IMR-90 (cell line): ENCODE measurements at regions not wholly inside any gene's neighbourhood (a gene's known extent, or its start where the extent isn't known, plus 50 kb on each side); places are given as distances from the start of the nearest gene placed in this dataset.

Source experiments
- ATAC-seq: fragments of 200-7000 bp; cut with Tn5 transposase; 2 replicates; pipeline ENCODE4 v1.9.1; 2020; ENCODE audit warnings: low read depth, mild to moderate bottlenecking, moderate library complexity
- BruUV-seq: library from RNA; stranded (reverse); fragments of 400-500 nt; replicated peaks from 2 replicates; lab custom pipeline; 2021; lab: Mats Ljungman, UMichigan
- CTCF ChIA-PET: fragments of 300-600 bp; formaldehyde crosslinking; extraction: SDS; loops from one replicate; lab custom pipeline; 2021; ENCODE audit warnings: antibody characterized with exemption; lab: Yijun Ruan, JAX
- POLR2A ChIA-PET: fragments of 300-600 bp; sonication (Branson Sonifier 250); formaldehyde crosslinking; loops from one replicate; lab custom pipeline; 2022; ENCODE audit warnings: antibody characterized with exemption; ENCODE audit not compliant: unreplicated experiment; lab: Charles Lee
- DNase-seq: peaks from one replicate; pipeline ENCODE4 v3.0.0; 2013
- H2AFZ ChIP-seq: replicated peaks from 2 replicates; pipeline ENCODE3; 2013; ENCODE audit warnings: low read length, mild to moderate bottlenecking; ENCODE audit not compliant: poor library complexity
- H2AK5ac ChIP-seq: 2 replicates; pipeline ENCODE4 v1.6.1; 2013; ENCODE audit warnings: low read depth, low read length, inconsistent platforms
- H2AK9ac ChIP-seq: replicated peaks from 2 replicates; pipeline ENCODE3; 2013; ENCODE audit warnings: mild to moderate bottlenecking, low read depth, low read length, moderate library complexity; ENCODE audit not compliant: poor library complexity
- H2BK120ac ChIP-seq: 2 replicates; pipeline ENCODE4 v1.6.1; 2013; ENCODE audit warnings: low read depth, low read length, inconsistent platforms
- H2BK15ac ChIP-seq: 3 replicates; pipeline ENCODE4 v1.6.1; 2013; ENCODE audit warnings: low read depth, low read length, inconsistent platforms
- H2BK20ac ChIP-seq: 2 replicates; pipeline ENCODE4 v1.6.1; 2013; ENCODE audit warnings: low read depth, mild to moderate bottlenecking, inconsistent platforms, low read length, moderate library complexity
- H2BK5ac ChIP-seq: 2 replicates; pipeline ENCODE4 v1.6.1; 2013; ENCODE audit warnings: mild to moderate bottlenecking, low read depth, low read length, inconsistent platforms; ENCODE audit not compliant: poor library complexity, severe bottlenecking
- H3K14ac ChIP-seq: replicated peaks from 2 replicates; pipeline ENCODE4 v1.6.1; 2013; ENCODE audit warnings: low read depth, low read length, inconsistent platforms
- H3K18ac ChIP-seq: 2 replicates; pipeline ENCODE4 v1.6.1; 2013; ENCODE audit warnings: low read depth, low read length, control low read depth
- H3K23ac ChIP-seq: 2 replicates; pipeline ENCODE4 v1.6.1; 2013; ENCODE audit warnings: low read depth, low read length, inconsistent platforms
- H3K27ac ChIP-seq: 2 replicates; pipeline ENCODE4 v1.5.1; 2013; ENCODE audit warnings: mild to moderate bottlenecking, control low read depth, low read length; ENCODE audit not compliant: insufficient read depth
- H3K27me3 ChIP-seq: 2 replicates; pipeline ENCODE4 v1.6.1; 2013; ENCODE audit warnings: low read length; ENCODE audit not compliant: control insufficient read depth, insufficient read depth
- H3K36me3 ChIP-seq: 2 replicates; pipeline ENCODE4 v1.6.1; 2013; ENCODE audit warnings: low read length, mixed read lengths; ENCODE audit not compliant: control insufficient read depth, insufficient read depth
- H3K4ac ChIP-seq: 2 replicates; pipeline ENCODE4 v1.6.1; 2013; ENCODE audit warnings: low read depth, low read length, inconsistent platforms
- H3K4me1 ChIP-seq: 2 replicates; pipeline ENCODE4 v1.6.1; 2013; ENCODE audit warnings: low read length, mixed read lengths; ENCODE audit not compliant: control insufficient read depth, insufficient read depth
- H3K4me2 ChIP-seq: 2 replicates; pipeline ENCODE4 v1.6.1; 2013; ENCODE audit warnings: low read depth, mild to moderate bottlenecking, control low read depth, low read length, moderate library complexity
- H3K4me3 ChIP-seq: 2 replicates; pipeline ENCODE4 v1.5.1; 2013; ENCODE audit warnings: low read depth, mild to moderate bottlenecking, control low read depth, low read length, moderate library complexity; ENCODE audit not compliant: insufficient read depth
- H3K56ac ChIP-seq: 2 replicates; pipeline ENCODE4 v1.6.1; 2013; ENCODE audit warnings: low read length, inconsistent platforms; ENCODE audit not compliant: insufficient read depth; ENCODE audit errors: extremely low read depth
- H3K79me1 ChIP-seq, 2 experiments: 2 replicates each; pipeline ENCODE4 v1.6.1; 2013; ENCODE audit warnings: low read length in 2 of 2, inconsistent platforms in 1 of 2, low read depth in 1 of 2
- H3K9ac ChIP-seq: 2 replicates; pipeline ENCODE4 v1.6.1; 2013; ENCODE audit warnings: low read depth, low read length, control low read depth
- H3K9me1 ChIP-seq: 2 replicates; pipeline ENCODE4 v1.6.1; 2013; ENCODE audit warnings: low read length, inconsistent platforms; ENCODE audit not compliant: insufficient read depth
- H3K9me3 ChIP-seq: 2 replicates; pipeline ENCODE4 v1.6.1; 2013; ENCODE audit warnings: low read length; ENCODE audit not compliant: control insufficient read depth, insufficient read depth
- H4K20me1 ChIP-seq: 2 replicates; pipeline ENCODE4 v1.6.1; 2013; ENCODE audit warnings: low read length, inconsistent platforms; ENCODE audit not compliant: insufficient read depth
- H4K5ac ChIP-seq: 2 replicates; pipeline ENCODE4 v1.6.1; 2013; ENCODE audit warnings: mild to moderate bottlenecking, low read depth, low read length, control low read depth
- H4K8ac ChIP-seq, 2 experiments: 2 replicates each; pipeline ENCODE4 v1.6.1; 2013; ENCODE audit warnings: low read depth in 2 of 2, low read length in 2 of 2, control low read depth in 1 of 2, inconsistent platforms in 1 of 2
- H4K91ac ChIP-seq: 2 replicates; pipeline ENCODE4 v1.6.1; 2013; ENCODE audit warnings: low read depth, low read length, inconsistent platforms; ENCODE audit not compliant: insufficient read depth
- CEBPB ChIP-seq: IDR thresholded peaks from 2 replicates; pipeline ENCODE4 v1.6.1; 2012; ENCODE audit warnings: low read depth, low read length, improper control_type of control experiment
- NFE2L2 ChIP-seq: fragments of 150-350 bp; IDR thresholded peaks from 2 replicates; pipeline ENCODE4 v1.6.1; 2016; ENCODE audit warnings: low read depth, mild to moderate bottlenecking, low read length
- POLR2A ChIP-seq: IDR thresholded peaks from 2 replicates; pipeline ENCODE4 v1.6.1; 2012; ENCODE audit warnings: mild to moderate bottlenecking, low read depth, low read length
- SMC3 ChIP-seq: fragments of 150-350 bp; IDR thresholded peaks from 2 replicates; pipeline ENCODE4 v1.6.1; 2016; ENCODE audit warnings: low read depth, mild to moderate bottlenecking, antibody characterized with exemption, low read length, moderate library complexity
- WGBS, 2 experiments: methylation state at CpG; one replicate each; pipeline versions ENCODE4 v1.1.5 to v1.1.7; 2013; ENCODE audit warnings: missing lambda C conversion rate in 2 of 2; ENCODE audit not compliant: insufficient read length in 1 of 2; ENCODE audit errors: extremely low coverage in 2 of 2; 5-methylcytosine and 5-hydroxymethylcytosine counted together
- dilution Hi-C: fragments of 300-500 bp; cut with HindIII; formaldehyde crosslinking; loops from one replicate; pipeline ENCODE4 v1.14.3; 2018; ENCODE audit warnings: low sequenced_read_pairs; ENCODE audit not compliant: unreplicated experiment
- in situ Hi-C: fragments of 300-500 bp; cut with MboI; formaldehyde crosslinking; loops from 3 replicates; pipeline ENCODE4 v1.14.3; 2019; ENCODE audit warnings: low sequenced_read_pairs, inconsistent platforms, mixed read lengths
- intact Hi-C: fragments of 100-400 bp; cut with micrococcal nuclease; formaldehyde crosslinking; loops from 2 replicates; pipeline ENCODE4 v1.10.0; 2022
- TF ChIP-seq, protein P1 (sequence below): fragments of 150-350 bp; IDR thresholded peaks from 2 replicates; pipeline ENCODE4 v1.6.1; 2017; ENCODE audit warnings: mild to moderate bottlenecking, antibody characterized with exemption, low read length, low read depth

- ChIA-PET POLR2A (no interaction called here), CTCF (no interaction called here)
- H3K18ac ChIP-seq, result no peak overlapping the region
- no peak overlapping the region for H3K27ac ChIP-seq
- in situ Hi-C loops (no loop called here), intact Hi-C loops (no loop called here), dilution Hi-C loops (no loop called here)
- DNase-seq (no peak), ATAC-seq (no peak)
- no peak overlapping the region for H2BK120ac ChIP-seq
- no peak overlapping the region for H2BK5ac ChIP-seq
- H3K9me1 ChIP-seq, result no peaks in the 10 kb centered on the region
- H2BK15ac ChIP-seq, result no peak overlapping the region
- H4K5ac ChIP-seq, result no peak overlapping the region
- H3K4me3 ChIP-seq, result no peak overlapping the region
- H2AK5ac ChIP-seq, result no peak overlapping the region
- no peaks in the 10 kb centered on the region for H4K20me1 ChIP-seq
- H3K14ac ChIP-seq, result no peak overlapping the region
- no TSS peak for BruUV-seq
- no peaks in the 10 kb centered on the region for H3K27me3 ChIP-seq
- H3K9ac ChIP-seq, result no peak overlapping the region
- H3K4me2 ChIP-seq, result no peak overlapping the region
- H3K4me1 ChIP-seq, result no peaks in the 10 kb centered on the region
- TF ChIP-seq, protein P1, sequence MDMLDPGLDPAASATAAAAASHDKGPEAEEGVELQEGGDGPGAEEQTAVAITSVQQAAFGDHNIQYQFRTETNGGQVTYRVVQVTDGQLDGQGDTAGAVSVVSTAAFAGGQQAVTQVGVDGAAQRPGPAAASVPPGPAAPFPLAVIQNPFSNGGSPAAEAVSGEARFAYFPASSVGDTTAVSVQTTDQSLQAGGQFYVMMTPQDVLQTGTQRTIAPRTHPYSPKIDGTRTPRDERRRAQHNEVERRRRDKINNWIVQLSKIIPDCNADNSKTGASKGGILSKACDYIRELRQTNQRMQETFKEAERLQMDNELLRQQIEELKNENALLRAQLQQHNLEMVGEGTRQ, result no peak
- TF ChIP-seq CEBPB, result no peak
- no peak for TF ChIP-seq POLR2A
- no peak for TF ChIP-seq NFE2L2
- TF ChIP-seq SMC3, result no peak
- H3K4ac ChIP-seq, result no peak overlapping the region
- no peak overlapping the region for H3K23ac ChIP-seq
- no peak overlapping the region for H2AFZ ChIP-seq
- H3K79me1 ChIP-seq, result no peaks in the 10 kb centered on the region
- no CpG with 5 or more reads among the region's 4 CpGs for WGBS, 2 experiments
- no peak overlapping the region for H4K91ac ChIP-seq
- H4K8ac ChIP-seq, result no peak overlapping the region
- peaks cover 4% of the 10 kb centered on the region; the same call in 1 of the 2 replicates for H3K9me3 ChIP-seq
- no peaks in the 10 kb centered on the region for H3K36me3 ChIP-seq
- no peak overlapping the region for H2BK20ac ChIP-seq
- no peak overlapping the region for H3K56ac ChIP-seq
- H2AK9ac ChIP-seq, result no peak overlapping the region
These were observed 694.5 kb downstream of the RNF144A start for GRCh38 chr2:7611750-7612149.
